ENCODE measurements at regions not wholly inside any gene's neighbourhood (a gene's known extent, or its start where the extent isn't known, plus 50 kb on each side); places are given as distances from the start of the nearest gene placed in this dataset.

DNA sequence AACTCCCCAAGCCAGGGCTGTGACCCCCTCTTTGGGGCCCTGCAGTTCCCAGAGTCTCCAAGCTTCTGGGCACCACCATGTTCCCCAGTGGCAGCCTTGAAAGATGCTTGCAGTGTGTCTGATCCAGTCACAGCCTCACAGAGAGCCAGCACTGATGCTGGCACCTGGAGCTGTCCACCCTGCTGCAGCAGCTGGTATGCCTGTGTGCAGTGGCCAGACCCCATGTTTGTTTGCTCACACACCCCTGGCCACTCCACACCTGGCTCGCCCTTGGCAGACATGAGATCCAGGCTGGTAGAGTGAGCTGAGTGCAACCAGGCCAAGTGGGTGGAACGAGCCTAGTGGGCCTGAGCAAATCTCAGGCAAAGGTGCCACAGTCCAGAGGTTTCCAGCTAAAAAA, 106.0 kb downstream of the C9orf50 start:
- Mint-ChIP-seq H3K36me3 (ENCODE audit: low read depth) (peaks cover 32% of the 10 kb centered on the region), H3K4me3 (no peak overlapping the region), H3K4me1 (no peaks in the 10 kb centered on the region), H3K27ac (ENCODE audit: unreplicated experiment) (no peak overlapping the region), H3K9me3 (peaks cover 18% of the 10 kb centered on the region), H3K27me3 (ENCODE audit: low read depth) (no peaks in the 10 kb centered on the region)
- DNase-seq (ENCODE audit: low read depth, low spot score): no peak
- TF ChIP-seq, protein P1, sequence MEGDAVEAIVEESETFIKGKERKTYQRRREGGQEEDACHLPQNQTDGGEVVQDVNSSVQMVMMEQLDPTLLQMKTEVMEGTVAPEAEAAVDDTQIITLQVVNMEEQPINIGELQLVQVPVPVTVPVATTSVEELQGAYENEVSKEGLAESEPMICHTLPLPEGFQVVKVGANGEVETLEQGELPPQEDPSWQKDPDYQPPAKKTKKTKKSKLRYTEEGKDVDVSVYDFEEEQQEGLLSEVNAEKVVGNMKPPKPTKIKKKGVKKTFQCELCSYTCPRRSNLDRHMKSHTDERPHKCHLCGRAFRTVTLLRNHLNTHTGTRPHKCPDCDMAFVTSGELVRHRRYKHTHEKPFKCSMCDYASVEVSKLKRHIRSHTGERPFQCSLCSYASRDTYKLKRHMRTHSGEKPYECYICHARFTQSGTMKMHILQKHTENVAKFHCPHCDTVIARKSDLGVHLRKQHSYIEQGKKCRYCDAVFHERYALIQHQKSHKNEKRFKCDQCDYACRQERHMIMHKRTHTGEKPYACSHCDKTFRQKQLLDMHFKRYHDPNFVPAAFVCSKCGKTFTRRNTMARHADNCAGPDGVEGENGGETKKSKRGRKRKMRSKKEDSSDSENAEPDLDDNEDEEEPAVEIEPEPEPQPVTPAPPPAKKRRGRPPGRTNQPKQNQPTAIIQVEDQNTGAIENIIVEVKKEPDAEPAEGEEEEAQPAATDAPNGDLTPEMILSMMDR (conservative IDR thresholded peaks at IDR 0.05): no peak

DNA sequence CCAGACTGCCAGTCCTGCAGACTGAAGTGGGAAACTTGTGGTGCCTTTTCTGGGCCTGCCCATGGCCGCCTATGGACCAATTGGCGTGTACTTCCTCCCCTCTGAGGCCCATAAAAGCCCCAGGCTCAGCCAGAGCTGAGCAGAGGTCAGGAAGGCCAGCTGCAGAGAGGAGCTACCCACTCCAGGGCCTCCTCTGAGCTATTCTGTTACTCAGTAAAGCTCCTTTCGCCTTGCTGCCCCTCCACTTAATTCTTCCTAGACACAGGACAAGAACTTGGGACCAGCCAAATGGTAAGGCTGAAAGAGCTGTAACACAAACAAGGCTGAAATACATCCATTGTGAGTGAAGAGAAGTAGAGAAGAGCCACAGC, 106.4 kb downstream of the C9orf50 start:
- TF ChIP-seq, protein P1 (conservative IDR thresholded peaks at IDR 0.05): no peak
- no peaks in the 10 kb centered on the region for H3K27me3 Mint-ChIP-seq (ENCODE audit: low read depth)
- peaks cover 18% of the 10 kb centered on the region for H3K9me3 Mint-ChIP-seq

DNA sequence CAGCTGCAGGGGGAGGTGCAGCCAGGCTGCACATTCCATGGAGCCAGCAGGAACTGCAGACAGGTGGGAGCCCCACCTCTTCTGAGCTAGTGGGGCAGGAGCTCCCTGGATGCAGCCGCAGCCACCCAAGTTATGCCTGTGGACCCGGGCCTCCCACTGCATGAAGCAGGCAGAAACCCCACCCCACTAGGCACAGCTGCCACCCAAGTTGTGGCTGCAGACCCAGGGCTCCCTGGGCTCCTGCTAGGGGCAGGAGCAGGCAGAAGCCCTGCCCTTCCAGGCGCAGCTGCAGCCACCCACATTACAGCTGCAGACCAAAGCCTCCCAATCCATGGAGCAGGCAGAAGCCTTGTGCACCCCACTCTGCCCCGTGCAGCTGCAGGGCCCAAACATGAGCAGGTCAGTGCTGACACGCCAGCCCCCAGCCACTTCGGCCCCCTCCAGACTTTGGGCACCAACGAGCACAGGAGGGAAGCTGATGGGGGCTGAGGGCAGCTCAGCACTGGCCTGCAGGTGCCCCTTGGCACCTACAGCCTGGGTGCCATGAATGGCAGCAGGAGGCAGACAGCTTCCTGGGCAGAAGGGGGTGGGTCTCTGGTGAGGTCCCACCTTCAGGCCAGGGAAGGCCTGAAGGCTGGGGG, 106.9 kb downstream of the C9orf50 start:
- H3K36me3 Mint-ChIP-seq (ENCODE audit: low read depth): peaks cover 32% of the 10 kb centered on the region
- H3K9me3 Mint-ChIP-seq: peaks cover 18% of the 10 kb centered on the region
- no peak for DNase-seq (ENCODE audit: low read depth, low spot score)
- H3K27ac Mint-ChIP-seq (ENCODE audit: unreplicated experiment): no peak overlapping the region
- no peaks in the 10 kb centered on the region for H3K4me1 Mint-ChIP-seq
- H3K4me3 Mint-ChIP-seq: no peak overlapping the region
- TF ChIP-seq, protein P1 (conservative IDR thresholded peaks at IDR 0.05): no peak
- H3K27me3 Mint-ChIP-seq (ENCODE audit: low read depth): no peaks in the 10 kb centered on the region

More for the DNA sequence above, 106.4 kb downstream of the C9orf50 start:
- Mint-ChIP-seq H3K4me1 (no peaks in the 10 kb centered on the region), H3K36me3 (ENCODE audit: low read depth) (peaks cover 32% of the 10 kb centered on the region), H3K27ac (ENCODE audit: unreplicated experiment) (no peak overlapping the region), H3K4me3 (no peak overlapping the region)
- DNase-seq (ENCODE audit: low read depth, low spot score): no peak

DNA sequence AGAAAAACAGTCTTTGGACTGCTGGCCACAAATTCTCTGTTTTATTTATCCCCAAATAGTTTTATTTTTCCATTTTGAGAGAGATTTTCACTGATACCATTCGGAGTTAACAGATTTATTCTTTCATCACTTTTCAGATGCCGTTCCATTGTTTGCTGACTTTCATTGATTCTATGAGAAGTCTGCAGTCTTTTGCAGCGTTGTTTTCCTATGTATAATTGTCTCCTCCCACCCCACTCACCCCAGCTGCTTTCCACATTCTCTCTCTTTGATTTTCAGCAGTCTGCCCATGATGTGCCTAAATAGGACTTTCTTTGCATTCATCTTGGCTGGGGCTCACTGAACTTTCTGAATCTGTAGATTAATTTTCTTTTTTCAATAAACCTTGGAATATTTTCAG, 107.6 kb downstream of the C9orf50 start:
- no peak for DNase-seq (ENCODE audit: low read depth, low spot score)
- Mint-ChIP-seq H3K27ac (ENCODE audit: unreplicated experiment) (no peak overlapping the region), H3K4me1 (no peaks in the 10 kb centered on the region), H3K36me3 (ENCODE audit: low read depth) (peaks cover 30% of the 10 kb centered on the region), H3K4me3 (no peak overlapping the region), H3K9me3 (peaks cover 18% of the 10 kb centered on the region), H3K27me3 (ENCODE audit: low read depth) (no peaks in the 10 kb centered on the region)
- TF ChIP-seq, protein P1 (conservative IDR thresholded peaks at IDR 0.05): no peak

DNA sequence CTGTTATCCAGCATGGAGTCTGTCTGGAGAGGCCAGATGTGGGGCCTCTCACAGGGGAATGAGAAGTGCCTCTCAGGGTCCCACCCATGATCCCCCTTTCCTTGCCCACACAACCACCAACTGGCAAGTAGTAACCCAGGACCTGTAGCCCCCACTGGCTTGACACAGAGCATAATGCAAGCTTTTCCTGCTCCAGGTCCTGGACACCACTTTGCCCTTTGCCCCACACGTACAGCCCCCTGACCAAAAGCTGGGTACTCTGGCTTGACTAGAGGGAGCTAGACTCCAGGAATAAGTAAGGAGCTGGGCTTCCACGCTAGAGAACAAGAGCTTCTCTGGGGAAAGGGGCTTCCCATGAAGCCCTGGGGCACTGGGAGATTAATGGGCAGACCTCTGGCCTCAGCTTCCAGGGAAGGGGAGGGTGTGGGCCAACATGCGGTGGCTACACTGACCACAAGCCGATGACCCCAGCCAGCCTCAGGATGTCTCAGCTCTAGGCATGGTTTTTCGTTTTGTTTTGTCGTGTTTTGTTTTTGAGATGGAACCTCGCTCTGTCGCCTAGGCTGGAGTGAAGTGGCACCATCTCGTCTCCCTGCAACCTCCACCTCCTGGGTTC, 109.5 kb downstream of the C9orf50 start:
- Mint-ChIP-seq H3K27ac (ENCODE audit: unreplicated experiment) (no peak overlapping the region), H3K36me3 (ENCODE audit: low read depth) (peaks cover 24% of the 10 kb centered on the region), H3K27me3 (ENCODE audit: low read depth) (no peaks in the 10 kb centered on the region), H3K9me3 (peaks cover 18% of the 10 kb centered on the region), H3K4me3 (no peak overlapping the region), H3K4me1 (peaks cover 9% of the 10 kb centered on the region)
- TF ChIP-seq, protein P1 (conservative IDR thresholded peaks at IDR 0.05): no peak
- DNase-seq (ENCODE audit: low read depth, low spot score): no peak
